NB4 (cell line): ENCODE measurements at regions not wholly inside any gene's neighbourhood (a gene's known extent, or its start where the extent isn't known, plus 50 kb on each side); places are given as distances from the start of the nearest gene placed in this dataset.

Source experiments
- CTCF ChIP-seq: IDR thresholded peaks from one replicate; pipeline ENCODE4 v1.5.1; 2012; ENCODE audit warnings: low read depth, low read length
- MYC ChIP-seq: IDR thresholded peaks from 2 replicates; pipeline ENCODE4 v1.6.1; 2011; ENCODE audit warnings: low read depth, low read length
- POLR2A ChIP-seq: IDR thresholded peaks from 2 replicates; pipeline ENCODE4 v1.6.1; 2011; ENCODE audit warnings: mild to moderate bottlenecking; ENCODE audit not compliant: insufficient read length; ENCODE audit errors: extremely low read depth

GRCh38 chr13:90233933-90234672 is 1113.4 kb upstream of the MIR17HG start:
- TF ChIP-seq CTCF: no peak
- TF ChIP-seq POLR2A: no peak
- no peak for TF ChIP-seq MYC
